Prostate gland (tissue), 2 donors: ENCODE measurements at regions not wholly inside any gene's neighbourhood (a gene's known extent, or its start where the extent isn't known, plus 50 kb on each side); places are given as distances from the start of the nearest gene placed in this dataset.
"Not testable (repeated sequence)": the region's sequence is repeated elsewhere in the genome, so short reads cannot be mapped to it uniquely, and the experiment has no call there.

Experiments used
- DNase-seq: peaks from one replicate; pipeline ENCODE4 v3.0.0-alpha.2; 2019; ENCODE audit warnings: low spot score
- H3K27ac ChIP-seq, 2 donors: fragments of 200-600 bp; sonication (generic); 2 replicates each; pipeline ENCODE4 v1.5.1; 2017 to 2019
- H3K27me3 ChIP-seq: fragments of 200-600 bp; sonication (generic); replicated peaks from 2 replicates; pipeline ENCODE4 v1.5.1; 2019; ENCODE audit not compliant: insufficient read depth
- H3K36me3 ChIP-seq, 2 donors: fragments of 200-600 bp; sonication (generic); 1 replicate in 1 of 2; 2 replicates in 1 of 2; pipeline versions ENCODE4 v1.5.1 to v1.8.1; 2017 to 2019
- H3K4me1 ChIP-seq: fragments of 200-600 bp; sonication (generic); replicated peaks from 2 replicates; pipeline ENCODE4 v1.5.1; 2019
- H3K4me3 ChIP-seq, 2 donors: fragments of 200-600 bp; sonication (generic); 2 replicates each; pipeline ENCODE4 v1.5.1; 2017 to 2019
- H3K9me3 ChIP-seq: fragments of 200-600 bp; sonication (generic); 2 replicates; pipeline ENCODE4 v1.5.1; 2017
- POLR2A ChIP-seq: fragments of 450-650 bp; IDR thresholded peaks from one replicate; pipeline ENCODE4 v1.6.1; 2016; ENCODE audit warnings: antibody characterized with exemption, mild to moderate bottlenecking
- POLR2AphosphoS5 ChIP-seq: sonication (generic); formaldehyde crosslinking; IDR thresholded peaks from one replicate; pipeline ENCODE4 v1.6.1; 2017; ENCODE audit warnings: antibody characterized with exemption
- WGBS: methylation state at CpG from one replicate; pipeline ENCODE4 v1.1.5; 2018; 5-methylcytosine and 5-hydroxymethylcytosine counted together
- intact Hi-C: fragments of 100-400 bp; cut with DNase I; formaldehyde crosslinking; loops from one replicate; pipeline ENCODE4 v1.14.2; 2022
- TF ChIP-seq, protein P1 (sequence below), 4 experiments: fragments of 200-600 bp in 2 of 4; fragments of 450-650 bp in 2 of 4; sonication (generic) in 2 of 4; IDR thresholded peaks; 1 replicate in 3 of 4; 2 replicates in 1 of 4; pipeline ENCODE4 v1.5.1; 2016 to 2019; ENCODE audit warnings: antibody characterized with exemption in 4 of 4, mild to moderate bottlenecking in 2 of 4, moderate library complexity in 2 of 4

GRCh38 chrX:1807301-1807731 is 192.5 kb downstream of the ASMT start:
- Histone ChIP-seq H3K27me3 (no peaks in the 10 kb centered on the region), H3K9me3 (no peaks in the 10 kb centered on the region), H3K27ac (no peak overlapping the region), H3K36me3 (no peaks in the 10 kb centered on the region), H3K4me1 (no peaks in the 10 kb centered on the region), H3K4me3 (no peak overlapping the region)
- intact Hi-C loops, result no loop called here
- no peak for DNase-seq
- WGBS, result 8% methylated on average over 12 of the region's 12 CpGs
- no peak for TF ChIP-seq POLR2AphosphoS5
- no peak for TF ChIP-seq POLR2A
- TF ChIP-seq, protein P1, sequence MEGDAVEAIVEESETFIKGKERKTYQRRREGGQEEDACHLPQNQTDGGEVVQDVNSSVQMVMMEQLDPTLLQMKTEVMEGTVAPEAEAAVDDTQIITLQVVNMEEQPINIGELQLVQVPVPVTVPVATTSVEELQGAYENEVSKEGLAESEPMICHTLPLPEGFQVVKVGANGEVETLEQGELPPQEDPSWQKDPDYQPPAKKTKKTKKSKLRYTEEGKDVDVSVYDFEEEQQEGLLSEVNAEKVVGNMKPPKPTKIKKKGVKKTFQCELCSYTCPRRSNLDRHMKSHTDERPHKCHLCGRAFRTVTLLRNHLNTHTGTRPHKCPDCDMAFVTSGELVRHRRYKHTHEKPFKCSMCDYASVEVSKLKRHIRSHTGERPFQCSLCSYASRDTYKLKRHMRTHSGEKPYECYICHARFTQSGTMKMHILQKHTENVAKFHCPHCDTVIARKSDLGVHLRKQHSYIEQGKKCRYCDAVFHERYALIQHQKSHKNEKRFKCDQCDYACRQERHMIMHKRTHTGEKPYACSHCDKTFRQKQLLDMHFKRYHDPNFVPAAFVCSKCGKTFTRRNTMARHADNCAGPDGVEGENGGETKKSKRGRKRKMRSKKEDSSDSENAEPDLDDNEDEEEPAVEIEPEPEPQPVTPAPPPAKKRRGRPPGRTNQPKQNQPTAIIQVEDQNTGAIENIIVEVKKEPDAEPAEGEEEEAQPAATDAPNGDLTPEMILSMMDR (IDR thresholded peaks at IDR 0.05), result no peak

DNA sequence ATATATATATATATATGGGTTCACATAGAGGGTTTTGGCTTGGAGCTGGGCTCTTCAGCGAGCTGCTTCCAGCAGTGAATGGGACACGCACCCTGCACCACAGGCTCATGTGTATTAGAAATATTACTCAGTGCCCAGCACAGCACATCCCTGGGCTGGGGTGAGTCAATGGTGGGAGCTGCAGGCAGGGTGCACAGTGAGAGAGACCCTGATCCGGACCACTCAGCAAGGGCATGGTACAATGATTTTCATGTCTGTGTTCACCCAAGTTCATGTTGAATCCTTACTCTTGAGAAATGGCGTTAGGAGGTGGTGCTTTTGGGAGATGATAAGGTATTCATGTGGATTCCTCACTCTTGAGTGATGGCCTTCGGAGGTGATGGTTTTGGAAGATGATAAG is 194.7 kb downstream of the ASMT start:
- Histone ChIP-seq H3K27ac (no peak overlapping the region), H3K4me3 (no peak overlapping the region), H3K4me1 (no peaks in the 10 kb centered on the region), H3K36me3 (no peaks in the 10 kb centered on the region), H3K27me3 (no peaks in the 10 kb centered on the region), H3K9me3 (no peaks in the 10 kb centered on the region)
- TF ChIP-seq, protein P1 (IDR thresholded peaks at IDR 0.05), result no peak
- no peak for TF ChIP-seq POLR2AphosphoS5
- TF ChIP-seq POLR2A, result no peak
- intact Hi-C loops, result no loop called here
- DNase-seq, result no peak
- WGBS, result 95% methylated on average over 5 of the region's 5 CpGs

- Histone ChIP-seq H3K27me3 (no peaks in the 10 kb centered on the region), H3K4me1 (no peaks in the 10 kb centered on the region), H3K9me3 (no peaks in the 10 kb centered on the region), H3K27ac (no peak overlapping the region), H3K36me3 (no peaks in the 10 kb centered on the region), H3K4me3 (no peak overlapping the region)
- 44% methylated on average over 15 of the region's 15 CpGs for WGBS
- intact Hi-C loops, result no loop called here
- no peak for DNase-seq
- no peak for TF ChIP-seq POLR2A
- TF ChIP-seq, protein P1 (IDR thresholded peaks at IDR 0.05), result no peak
- no peak for TF ChIP-seq POLR2AphosphoS5
Observed at GRCh38 chrX:1813809-1814208, 198.9 kb downstream of the ASMT start.

- no peaks in the 10 kb centered on the region for H3K4me1 ChIP-seq
- WGBS, result 95% methylated on average over 15 of the region's 15 CpGs
- no peaks in the 10 kb centered on the region for H3K36me3 ChIP-seq
- intact Hi-C loops, result no loop called here
- no peak overlapping the region for H3K27ac ChIP-seq
- H3K9me3 ChIP-seq, result no peaks in the 10 kb centered on the region
- TF ChIP-seq, protein P1 (IDR thresholded peaks at IDR 0.05), result no peak
- no peak for TF ChIP-seq POLR2AphosphoS5
- TF ChIP-seq POLR2A, result no peak
- no peak for DNase-seq
- H3K27me3 ChIP-seq, result no peaks in the 10 kb centered on the region
- H3K4me3 ChIP-seq, result no peak overlapping the region
Observed at GRCh38 chrX:1815456-1816175, 200.8 kb downstream of the ASMT start.

GRCh38 chrX:1816387-1816982 is 201.6 kb downstream of the ASMT start:
- H3K4me1 ChIP-seq, H3K9me3 ChIP-seq, DNase-seq, H3K27ac ChIP-seq, intact Hi-C loops, H3K36me3 ChIP-seq, H3K4me3 ChIP-seq, H3K27me3 ChIP-seq: not testable (repeated sequence)
- 90% methylated on average over 17 of the region's 17 CpGs for WGBS
